ENCODE measurements at regions not wholly inside any gene's neighbourhood (a gene's known extent, or its start where the extent isn't known, plus 50 kb on each side); places are given as distances from the start of the nearest gene placed in this dataset.
A peak's percentile ranks its signal among the peaks of the same experiment; 100 is the strongest.

DNA sequence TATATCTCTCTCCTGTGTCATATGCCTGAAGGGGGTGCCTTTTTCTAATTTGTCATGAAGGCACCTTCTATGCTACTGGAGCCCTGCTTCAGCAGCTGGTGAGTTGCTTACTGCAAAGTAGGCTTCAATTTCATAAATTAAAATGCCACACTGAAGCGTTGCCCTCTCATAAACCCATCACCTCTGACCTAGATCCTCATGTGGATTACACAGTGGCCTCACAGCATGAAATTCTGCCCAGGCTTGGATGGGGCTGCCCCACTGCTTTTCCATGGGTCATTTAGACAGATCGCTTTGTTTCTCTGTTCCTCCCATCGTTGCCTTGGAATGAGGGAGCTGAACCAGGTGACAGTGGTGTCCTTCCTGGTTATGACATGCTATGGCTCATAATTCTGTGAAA lies 131.2 kb downstream of the RPL22L1 start:
- Histone ChIP-seq H3K27ac (no peak overlapping the region), H3K4me3 (no peak overlapping the region)
- DNase-seq (ENCODE audit: low spot score), result no peak
- TF ChIP-seq, protein P1, sequence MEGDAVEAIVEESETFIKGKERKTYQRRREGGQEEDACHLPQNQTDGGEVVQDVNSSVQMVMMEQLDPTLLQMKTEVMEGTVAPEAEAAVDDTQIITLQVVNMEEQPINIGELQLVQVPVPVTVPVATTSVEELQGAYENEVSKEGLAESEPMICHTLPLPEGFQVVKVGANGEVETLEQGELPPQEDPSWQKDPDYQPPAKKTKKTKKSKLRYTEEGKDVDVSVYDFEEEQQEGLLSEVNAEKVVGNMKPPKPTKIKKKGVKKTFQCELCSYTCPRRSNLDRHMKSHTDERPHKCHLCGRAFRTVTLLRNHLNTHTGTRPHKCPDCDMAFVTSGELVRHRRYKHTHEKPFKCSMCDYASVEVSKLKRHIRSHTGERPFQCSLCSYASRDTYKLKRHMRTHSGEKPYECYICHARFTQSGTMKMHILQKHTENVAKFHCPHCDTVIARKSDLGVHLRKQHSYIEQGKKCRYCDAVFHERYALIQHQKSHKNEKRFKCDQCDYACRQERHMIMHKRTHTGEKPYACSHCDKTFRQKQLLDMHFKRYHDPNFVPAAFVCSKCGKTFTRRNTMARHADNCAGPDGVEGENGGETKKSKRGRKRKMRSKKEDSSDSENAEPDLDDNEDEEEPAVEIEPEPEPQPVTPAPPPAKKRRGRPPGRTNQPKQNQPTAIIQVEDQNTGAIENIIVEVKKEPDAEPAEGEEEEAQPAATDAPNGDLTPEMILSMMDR (IDR thresholded peaks at IDR 0.05), result no peak

DNA sequence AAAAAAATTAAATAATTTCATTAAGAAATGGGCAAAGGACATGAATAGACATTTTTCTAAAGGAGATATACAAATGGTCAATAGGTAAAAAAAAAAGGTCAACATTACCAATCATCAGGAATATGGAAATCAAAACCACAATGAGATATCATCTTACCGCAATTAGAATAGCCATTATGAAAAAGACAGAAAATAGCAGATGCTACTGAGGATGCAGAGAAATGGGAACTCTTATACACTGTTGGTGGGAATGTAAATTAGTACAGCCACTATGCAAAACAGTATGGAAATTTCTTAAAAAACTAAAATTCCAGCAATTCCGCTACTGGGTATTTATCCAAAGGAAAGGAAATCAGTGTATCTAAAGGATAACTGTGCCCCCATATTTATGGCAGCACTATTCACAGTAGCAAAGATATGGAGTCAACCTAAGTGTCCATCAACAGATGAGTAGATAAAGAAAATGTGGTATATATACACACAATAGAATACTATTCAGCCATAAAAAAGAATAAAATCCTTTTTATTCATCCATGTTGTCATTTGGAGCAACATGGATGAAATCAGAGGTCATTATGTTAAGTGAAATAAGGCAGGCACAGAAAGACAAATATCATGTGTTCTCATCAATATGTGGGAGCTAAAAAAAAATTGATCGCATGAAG lies 132.4 kb downstream of the RPL22L1 start:
- TF ChIP-seq, protein P1 (IDR thresholded peaks at IDR 0.05), result no peak
- Histone ChIP-seq H3K27ac (no peak overlapping the region), H3K4me3 (no peak overlapping the region)
- DNase-seq (ENCODE audit: low spot score), result no peak

DNA sequence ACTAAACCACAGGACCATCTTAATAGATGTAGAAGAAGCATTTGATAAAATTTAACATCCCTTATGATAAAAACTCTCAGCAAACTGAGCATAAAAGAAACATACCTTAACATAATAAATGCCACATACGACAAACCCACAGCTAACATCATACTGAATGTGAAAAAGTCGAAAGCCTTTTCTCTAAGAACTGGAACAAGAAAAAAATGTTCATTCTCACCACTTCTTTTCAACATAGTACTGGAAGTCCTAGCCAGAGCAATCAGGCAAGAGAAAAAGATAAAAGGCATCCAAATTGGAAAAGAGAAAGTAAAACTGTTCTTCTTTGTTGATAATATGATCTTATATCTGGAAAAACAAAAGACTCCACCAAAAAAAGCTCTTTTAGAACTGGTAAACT lies 134.2 kb downstream of the RPL22L1 start:
- TF ChIP-seq, protein P1 (IDR thresholded peaks at IDR 0.05), result no peak
- DNase-seq (ENCODE audit: low spot score), result no peak
- no peak overlapping the region for H3K4me3 ChIP-seq
- H3K27ac ChIP-seq, result peak overlapping the region in 1 of 2 donors; percentile 46

DNA sequence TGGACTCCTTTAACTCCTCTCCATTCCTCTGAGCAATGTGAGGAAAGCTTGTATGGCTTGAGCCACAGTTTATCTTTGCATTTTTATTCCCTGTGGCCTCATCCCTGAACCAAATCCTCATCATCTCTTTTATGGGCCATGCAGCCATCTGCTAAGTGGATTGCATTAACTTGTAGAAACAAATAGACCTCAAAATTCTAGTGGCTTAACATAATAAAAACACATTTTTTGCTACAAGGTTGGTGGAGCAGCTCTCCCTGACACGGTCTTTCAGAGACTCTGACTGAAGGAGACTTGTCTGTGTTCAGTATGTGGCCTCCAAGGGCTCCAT lies 135.3 kb downstream of the RPL22L1 start:
- Histone ChIP-seq H3K27ac (peak overlapping the region in 1 of 2 donors; percentile 56), H3K4me3 (no peak overlapping the region)
- TF ChIP-seq, protein P1 (IDR thresholded peaks at IDR 0.05), result no peak
- DNase-seq (ENCODE audit: low spot score), result no peak

DNA sequence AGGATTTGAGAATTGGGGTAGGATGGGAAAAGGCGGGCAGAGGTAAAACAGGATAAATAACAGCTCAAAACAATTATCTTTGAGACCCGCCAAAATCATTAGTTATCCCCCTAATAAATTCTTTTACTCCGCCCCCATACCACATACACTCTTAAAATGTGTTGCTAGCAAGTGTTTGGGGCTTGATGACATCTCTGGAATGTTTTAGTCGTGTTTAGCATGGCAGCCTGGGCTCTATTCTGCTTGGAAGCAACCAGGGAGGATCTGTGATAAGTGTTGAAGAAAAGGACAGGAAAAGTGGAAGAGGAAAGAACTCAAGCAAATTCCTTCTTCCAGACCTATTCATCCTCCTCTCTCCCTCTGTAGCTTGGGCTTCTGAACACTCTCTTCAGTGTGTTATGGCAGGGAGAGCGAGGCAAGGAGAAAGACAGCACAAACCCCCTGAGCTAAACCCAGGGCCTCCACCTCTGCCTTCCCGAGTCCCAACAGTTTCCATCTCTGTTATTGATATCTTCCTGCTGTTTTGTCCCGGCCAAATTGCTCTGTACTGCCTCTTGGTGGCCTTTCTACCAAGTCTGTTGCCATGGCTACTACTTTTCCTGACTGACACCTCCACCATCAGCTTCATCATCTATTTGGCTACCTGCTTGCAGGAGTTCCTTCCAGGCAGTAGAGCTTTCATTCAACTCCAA lies 135.8 kb downstream of the RPL22L1 start:
- TF ChIP-seq, protein P1 (IDR thresholded peaks at IDR 0.05), result no peak
- DNase-seq (ENCODE audit: low spot score), result no peak
- no peak overlapping the region for H3K4me3 ChIP-seq
- H3K27ac ChIP-seq, result peak overlapping the region in 1 of 2 donors; percentile 56

DNA sequence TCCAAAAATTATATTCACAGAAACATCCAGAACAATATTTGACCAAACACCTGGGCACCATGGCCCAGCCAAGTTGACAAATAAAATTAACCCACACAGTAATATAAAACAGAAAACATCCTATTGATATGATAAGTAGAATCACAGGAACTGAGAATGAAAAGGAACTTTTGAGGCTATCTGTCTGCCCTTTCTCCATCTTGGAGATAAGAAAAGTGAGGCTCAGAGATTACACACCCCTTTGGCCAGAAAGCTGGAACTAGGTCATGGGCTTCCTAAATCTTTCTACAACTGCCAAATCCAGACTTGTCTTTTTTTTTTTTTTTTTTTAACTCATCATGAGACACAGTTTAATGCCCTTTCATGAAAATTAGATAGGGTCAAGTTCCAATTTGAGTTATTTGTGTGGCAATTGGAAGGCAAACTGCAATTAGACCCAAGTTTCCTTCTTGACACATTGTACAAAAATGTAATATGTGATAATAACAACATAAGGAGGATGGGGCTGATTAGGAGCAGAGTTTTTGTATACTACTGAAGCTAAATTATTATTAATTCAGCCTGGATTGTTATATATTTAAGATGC lies 137.2 kb downstream of the RPL22L1 start:
- H3K27ac ChIP-seq, result no peak overlapping the region
- H3K4me3 ChIP-seq, result no peak overlapping the region
- no peak for DNase-seq (ENCODE audit: low spot score)
- TF ChIP-seq, protein P1 (IDR thresholded peaks at IDR 0.05), result no peak

DNA sequence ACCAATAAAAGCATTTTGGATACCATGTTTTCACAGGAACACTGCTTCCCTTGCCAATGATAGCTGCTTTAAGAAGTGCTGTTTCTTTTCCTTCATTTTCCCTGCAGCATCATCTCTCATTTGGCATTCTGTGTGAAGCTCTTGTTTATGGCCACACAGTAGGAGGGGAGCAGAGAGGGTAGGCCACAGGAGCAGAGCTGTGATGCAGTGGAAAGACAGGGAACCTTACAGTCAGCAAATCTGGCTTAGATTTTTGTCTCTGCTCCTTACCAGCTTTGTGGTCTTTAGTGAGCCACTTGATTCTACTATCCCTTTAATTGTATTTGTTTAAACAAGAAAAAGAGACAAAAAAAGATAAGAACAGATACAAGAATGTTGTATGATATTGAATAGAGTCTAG lies 138.7 kb downstream of the RPL22L1 start:
- TF ChIP-seq, protein P1 (IDR thresholded peaks at IDR 0.05), result no peak
- H3K4me3 ChIP-seq, result no peak overlapping the region
- H3K27ac ChIP-seq, result no peak overlapping the region
- no peak for DNase-seq (ENCODE audit: low spot score)

Measured in coronary artery (tissue), 2 donors.